ENCODE measurements at regions not wholly inside any gene's neighbourhood (a gene's known extent, or its start where the extent isn't known, plus 50 kb on each side); places are given as distances from the start of the nearest gene placed in this dataset.
A peak's percentile ranks its signal among the peaks of the same experiment; 100 is the strongest.
"Not testable (repeated sequence)": the region's sequence is repeated elsewhere in the genome, so short reads cannot be mapped to it uniquely, and the experiment has no call there.

DNA sequence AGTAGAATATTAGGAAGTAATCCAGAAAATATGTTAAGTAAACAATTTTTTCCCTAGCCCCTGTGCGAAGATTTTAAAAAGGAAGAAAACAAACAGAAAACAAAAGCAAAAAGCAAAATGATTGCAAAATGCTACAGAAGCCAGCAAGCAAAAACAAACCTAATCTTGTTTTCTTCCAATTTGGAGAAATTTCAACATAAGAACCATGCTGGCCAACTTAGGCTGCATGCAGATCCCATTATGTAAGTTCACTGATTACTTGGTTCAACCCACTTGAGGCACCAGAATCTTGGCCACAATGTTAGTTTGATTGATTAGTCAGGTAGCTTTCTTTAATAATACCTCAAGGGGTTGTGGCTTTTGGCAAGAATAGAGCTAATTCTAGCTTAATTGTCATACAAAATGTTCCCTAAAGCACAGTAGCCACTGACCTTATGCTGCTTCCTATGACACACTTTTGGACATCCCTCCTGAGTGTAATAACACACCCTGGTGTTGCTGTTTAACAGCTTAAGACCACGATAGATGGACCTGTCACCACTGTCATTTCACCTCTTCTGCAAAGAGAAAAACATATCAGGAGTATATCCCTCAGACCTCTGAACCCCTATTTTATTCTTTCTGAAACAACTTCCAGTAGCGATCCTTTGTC lies 2342.1 kb downstream of the PCDH7 start:
- DNase-seq: no peak

DNA sequence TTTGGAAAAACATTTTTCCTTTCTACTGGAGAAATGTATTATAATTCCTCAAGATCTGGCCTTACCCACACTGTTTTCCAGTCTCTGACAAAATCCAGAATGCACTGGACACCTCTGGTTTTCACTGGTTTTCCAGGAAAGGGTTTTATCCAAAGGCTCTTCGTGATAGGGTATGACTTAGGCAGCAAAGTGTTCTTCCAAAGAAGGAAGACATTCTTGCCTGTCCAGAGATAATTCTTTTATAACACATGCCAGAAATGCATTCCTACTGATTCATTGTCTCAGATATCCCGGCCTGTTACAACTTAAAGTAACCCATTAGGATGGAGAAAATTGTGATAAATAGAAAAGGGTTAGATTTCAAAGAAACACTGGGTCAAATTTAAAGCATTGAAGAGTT lies 2343.1 kb downstream of the PCDH7 start:
- peak; percentile 71 for DNase-seq

DNA sequence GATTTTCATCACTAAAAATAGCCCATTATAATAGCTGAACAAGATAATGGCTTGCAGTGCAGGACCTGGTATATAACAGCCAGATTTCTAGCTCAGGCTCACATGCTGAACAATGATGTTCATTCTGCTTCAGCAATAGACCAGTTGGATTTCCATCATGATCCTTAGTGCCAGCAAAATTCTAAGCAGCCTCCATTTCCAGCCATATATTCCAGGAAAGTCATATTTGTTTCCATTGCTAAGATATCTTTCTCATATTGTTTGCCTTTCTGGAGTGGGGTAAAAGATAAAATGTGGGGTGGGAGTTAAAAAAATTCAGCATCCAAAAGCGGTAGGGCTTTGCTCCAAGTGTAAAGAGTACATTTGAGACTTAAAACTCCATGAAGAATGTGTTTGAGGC lies 2344.1 kb downstream of the PCDH7 start:
- DNase-seq: no peak

DNA sequence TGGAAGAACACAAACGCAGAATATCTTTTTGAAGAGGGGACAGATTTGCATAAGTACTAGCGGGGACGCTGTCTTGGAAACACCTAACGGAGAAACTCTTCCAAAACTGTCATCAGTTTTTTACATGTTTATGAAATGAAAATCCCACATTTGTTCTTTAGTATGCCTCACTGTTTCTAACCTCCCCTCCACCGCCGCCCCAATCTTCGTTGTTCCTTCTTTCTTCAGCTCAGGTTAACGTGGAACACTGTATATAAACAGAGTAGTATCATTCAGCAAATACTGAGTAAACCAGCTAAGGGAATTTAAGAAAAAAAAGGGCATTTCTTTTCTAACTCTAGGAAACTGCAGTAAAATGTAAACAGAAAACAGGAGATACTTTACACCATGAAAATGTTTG lies 2345.6 kb downstream of the PCDH7 start:
- no peak for DNase-seq

DNA sequence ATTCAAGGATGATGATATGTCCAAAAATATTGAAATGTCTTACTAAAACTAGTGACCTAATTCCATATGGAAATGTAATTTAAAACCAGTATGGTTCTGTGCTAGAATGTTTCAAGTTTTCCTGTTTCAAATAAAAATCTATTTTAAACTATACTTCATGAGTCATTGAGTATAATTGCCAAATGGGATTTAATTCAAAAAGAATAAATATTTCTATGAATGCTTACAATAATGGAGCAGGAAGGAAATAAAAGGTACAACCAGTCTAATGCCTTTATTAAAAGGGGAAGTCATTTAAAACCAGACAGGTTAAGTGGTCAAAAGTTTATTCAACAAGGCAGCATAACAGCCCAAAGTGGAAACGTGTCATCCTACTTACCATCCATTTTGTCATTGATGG lies 2347.1 kb downstream of the PCDH7 start:
- DNase-seq: no peak

DNA sequence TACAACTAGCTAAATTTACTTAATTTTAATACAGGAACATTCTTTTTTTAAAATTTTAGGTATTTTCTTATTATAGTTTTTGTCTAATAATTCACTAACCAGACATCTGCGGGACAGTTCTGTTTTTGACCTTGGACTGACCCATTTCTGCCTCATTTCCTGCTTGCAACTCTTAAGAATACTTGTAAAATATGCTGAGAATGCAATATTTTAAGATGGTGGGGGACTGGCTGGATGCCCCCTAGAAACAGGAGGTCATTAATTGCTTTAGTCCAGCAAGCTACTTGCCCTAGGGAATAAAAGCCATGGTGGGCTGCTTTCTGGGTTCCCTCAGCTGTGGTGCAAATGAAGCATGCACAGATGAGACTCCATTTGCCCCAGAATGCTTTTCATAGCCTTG lies 2348.4 kb downstream of the PCDH7 start:
- no peak for DNase-seq

DNA sequence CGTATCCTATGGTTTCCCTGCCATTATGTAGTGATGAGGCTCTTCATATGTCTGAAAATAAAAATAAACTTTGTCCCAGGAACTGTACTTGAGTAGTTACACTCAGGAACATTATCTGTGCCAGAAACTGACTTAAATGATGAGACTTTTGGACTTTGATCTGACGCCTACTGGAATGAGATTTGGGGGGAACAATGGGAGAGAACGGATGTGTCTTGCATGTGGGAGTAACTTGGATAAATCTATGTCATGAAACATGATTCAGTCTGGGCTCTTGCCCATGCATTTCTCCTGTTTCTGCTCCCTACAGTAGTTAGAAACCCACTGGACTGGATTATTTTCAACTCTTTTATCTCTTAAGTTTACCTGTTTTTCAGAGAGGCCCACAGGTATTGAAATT lies 2351.4 kb downstream of the PCDH7 start:
- DNase-seq: peak; percentile 60

DNA sequence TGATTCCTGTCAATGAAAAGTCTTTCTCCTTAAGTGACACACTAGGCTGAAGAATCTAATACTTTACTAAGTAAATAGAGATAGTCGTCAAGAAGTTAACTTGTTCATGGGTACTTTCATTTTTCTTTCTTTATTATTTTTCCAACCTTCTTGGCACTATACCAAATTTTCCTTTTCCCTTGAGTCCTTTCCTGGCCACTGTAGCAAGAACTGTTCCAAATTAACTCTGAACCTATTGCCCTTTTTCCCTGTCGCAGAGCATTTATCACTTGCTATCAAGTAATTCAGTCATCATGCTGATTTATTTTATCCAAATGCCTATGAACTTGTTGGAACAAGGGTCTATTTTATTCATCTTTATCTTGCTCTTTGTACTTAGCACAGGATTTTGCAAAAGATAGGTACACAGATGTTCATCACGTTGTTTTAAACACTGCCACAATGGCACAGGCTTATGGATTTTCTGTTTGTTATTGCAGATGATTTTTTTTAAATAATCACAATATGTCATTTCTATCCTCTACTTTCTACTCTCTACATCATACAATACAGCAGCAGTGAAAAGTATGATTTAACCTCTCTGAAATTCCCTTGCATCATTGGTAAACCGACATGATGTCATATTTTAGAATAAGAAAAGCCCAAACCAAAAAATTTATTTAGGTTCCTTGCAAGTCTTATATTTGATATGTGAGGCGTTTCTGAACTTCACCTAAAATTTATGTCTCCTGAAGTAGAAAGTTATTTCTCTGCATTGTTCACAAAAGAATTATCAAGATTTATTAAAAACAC lies 2352.3 kb downstream of the PCDH7 start:
- DNase-seq: peak; percentile 16

DNA sequence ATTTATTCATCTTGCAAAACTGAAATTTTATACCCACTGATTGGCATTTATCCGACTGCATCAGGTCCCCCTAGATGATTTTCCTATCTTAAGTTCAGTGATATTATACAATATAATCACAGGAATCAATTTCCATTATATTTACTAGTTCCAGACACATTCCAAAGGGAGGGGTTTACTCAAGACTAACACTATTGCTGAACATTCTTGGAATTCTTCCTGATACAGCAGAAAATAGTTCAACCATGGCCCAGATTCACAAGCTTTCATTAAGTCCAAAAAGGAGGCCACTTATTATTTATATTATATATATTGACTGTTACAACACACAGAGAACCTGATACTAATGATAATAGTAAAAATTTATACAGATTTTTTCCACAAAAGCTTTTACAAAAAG lies 2353.6 kb downstream of the PCDH7 start:
- DNase-seq: peak; percentile 68

DNA sequence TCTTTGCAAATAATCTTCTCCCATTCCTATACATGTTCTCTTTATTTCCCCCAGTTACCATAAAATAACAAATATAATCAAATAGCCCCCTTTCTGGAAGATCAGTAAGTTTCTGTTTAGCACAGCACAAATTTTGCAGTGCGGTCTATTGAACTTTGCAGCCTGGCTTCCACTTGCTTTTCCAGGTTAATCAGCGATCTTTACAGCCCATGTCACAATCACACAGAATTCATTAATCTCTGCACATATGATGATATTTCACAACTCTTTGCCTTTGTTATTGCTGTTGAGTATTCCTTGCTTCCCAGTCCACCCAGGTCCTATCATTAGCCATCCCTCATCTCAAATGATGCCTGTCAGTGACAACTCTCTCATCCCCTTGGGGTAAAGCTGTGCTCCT lies 2358.0 kb downstream of the PCDH7 start:
- DNase-seq: no peak

DNA sequence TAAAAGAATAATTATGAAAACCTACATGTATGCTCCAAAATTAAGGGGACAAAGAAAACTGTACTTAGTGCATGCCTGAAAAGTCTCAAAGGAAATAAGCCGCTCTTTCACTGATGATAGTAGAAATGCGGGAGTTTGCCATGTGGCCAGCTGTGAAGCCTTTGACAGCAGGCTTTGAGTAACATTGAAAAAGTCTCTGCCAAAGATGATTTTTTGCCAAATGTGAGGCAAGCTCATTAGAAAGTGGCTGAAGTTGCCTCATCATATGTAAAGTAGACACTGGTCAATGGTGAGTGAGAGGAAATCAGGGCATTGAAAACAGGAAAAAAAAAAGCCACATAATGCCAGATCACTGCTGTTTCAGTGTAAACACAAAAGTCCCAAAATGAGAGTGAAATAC lies 2360.1 kb downstream of the PCDH7 start:
- no peak for DNase-seq

DNA sequence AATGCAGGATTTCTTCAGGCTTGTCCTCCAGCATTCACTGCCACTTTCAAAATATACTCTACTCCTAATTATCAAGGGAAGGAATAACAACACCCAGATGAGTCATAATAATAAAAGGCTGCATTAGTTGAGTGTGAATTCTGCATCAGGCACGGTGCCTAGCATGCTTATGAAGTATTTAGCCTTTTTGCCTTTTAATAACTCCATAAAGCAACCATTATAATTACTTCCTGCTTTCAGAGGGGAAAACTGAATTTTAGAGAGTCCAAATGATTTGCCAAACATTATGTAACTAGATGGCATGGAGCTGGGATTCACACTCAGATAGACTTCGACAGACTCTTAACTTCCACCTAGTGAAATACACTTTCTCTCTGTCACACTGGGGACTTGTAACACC lies 2365.5 kb downstream of the PCDH7 start:
- DNase-seq: no peak

DNA sequence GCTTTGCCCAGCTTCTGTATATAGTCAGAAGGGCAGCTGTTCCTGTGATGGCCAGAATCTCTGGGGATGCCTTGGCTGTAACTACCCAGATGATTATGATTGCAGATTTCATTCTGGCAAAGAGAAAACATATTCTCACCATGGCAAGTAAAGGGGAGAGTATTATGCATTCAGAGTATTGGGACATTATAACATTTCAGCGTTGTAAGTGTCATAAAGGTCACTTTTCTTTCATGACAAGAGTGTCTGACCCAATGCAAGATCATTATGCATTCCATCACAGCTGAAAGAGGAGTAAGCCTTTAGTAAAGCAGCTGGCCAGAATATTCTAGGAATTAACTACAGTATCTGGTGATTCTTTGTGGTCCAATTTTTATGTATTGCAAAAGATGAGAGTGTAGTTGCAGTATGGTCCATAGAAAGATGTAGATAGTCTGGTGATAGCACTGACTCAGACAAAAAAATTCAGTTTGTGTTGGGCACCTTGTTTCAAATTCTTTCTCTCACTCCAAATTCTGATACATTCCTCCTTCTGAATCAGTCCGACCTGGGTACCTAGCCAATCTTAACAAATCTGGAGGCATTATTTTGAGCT lies 2366.3 kb downstream of the PCDH7 start:
- DNase-seq: no peak

DNA sequence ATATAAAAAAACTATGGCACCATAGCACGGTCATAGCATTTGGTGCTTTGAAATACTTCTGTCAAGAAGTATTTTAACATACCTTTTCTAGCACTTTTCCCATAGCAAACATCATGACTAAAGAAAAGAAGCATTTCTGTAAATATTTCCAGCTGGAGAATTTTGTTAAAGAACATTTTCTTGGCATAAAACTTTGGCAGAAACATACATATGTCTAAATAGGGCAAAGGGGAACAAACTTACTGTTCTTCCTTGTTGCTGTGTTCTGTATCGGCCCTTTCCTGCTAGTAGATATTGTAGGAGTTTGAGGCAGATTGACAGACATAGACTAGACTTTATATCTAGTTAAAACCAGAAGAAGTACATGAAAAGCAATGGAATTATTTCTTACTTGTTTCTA lies 2368.5 kb downstream of the PCDH7 start:
- DNase-seq: no peak

DNA sequence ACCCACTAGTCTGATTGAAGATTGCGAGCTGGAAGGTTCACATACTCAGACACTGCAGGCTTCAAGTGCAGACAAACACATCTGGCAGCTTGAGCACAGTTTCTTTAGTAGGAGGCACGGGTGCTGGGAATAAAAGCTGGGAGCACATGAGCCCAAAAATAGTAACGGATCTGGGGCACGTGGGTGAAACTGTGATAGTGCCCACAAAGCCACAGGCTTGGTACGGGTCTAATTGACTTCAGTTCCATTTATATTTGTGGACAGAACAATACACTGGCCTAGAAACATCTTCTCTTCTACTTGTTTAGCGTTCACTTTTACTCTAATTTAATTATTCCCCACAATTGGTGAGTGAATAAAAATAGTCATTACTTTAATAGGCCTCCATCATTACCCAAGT lies 2370.7 kb downstream of the PCDH7 start:
- no peak for DNase-seq

DNA sequence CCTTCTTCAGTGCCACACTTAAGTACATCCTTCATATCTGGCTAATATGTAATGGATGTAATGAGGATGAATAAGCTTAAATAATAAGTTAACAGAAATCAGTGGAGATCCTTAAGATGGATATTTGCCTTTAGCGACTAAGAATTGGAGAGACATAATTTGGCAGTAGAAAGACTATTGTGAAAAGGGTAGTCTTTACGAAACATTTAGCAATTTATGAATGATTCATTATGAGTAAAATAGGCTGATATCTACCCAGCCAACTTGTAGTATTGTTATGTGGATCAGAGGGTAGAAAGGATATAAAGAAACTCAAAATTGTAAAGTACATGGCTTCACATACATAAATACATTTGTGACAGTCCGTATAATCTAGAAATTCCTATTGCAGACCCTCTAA lies 2371.8 kb downstream of the PCDH7 start:
- no peak for DNase-seq

DNA sequence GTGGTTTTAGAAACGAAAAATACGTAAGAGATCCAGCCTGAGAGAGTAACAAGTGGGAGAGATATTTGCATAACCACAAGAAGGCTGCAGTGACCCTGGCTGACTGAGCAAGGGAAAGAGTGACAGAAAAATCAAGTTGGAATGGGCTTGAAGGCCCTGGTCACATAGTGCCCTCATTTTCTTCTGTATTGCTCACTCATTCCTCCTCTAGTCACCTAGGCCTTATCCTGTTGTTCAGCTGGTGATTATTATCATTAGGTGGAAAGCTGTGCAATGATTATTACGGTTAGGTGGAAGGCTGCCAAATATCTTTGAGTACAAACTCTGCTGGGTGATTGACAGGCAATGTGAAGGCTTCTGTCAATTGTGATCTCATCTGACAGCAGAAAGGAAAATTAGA lies 2384.1 kb downstream of the PCDH7 start:
- peak; percentile 7 for DNase-seq

DNA sequence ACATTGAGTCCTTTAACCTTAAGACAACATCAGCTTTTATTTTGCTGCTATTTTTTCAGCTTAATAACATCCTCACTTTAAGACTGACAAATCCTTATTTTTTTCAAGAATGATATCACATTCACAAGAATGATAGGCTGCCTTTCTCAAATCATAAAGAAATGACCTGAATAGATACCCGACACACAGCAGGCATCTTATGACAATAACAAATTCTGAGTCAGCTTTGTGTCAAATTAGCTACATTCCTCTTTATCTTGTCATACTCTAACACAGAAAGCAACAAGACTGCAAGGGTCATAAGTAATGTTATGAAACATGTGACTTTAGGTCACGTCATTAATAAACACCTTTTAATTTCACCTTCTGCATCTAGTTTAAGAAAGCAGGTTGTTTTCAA lies 2387.6 kb downstream of the PCDH7 start:
- no peak for DNase-seq

DNA sequence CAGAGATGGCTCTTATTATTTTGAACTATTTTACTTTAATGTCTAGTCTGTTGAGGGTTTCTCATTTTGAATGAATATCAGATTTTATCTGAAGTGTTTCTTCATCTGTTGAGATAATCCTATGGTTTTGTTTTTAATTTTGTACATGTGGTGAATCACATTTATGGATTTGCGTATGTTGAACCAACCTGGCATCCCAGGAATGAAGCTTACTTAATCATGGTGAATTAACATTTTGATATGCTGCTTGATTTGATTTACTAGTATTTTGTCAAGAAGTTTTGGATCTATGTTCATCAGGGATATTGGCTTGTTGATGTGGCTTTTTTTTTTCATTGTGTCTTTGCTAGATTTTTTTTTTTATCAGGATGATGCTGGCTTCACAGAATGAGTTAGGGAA lies 2390.9 kb downstream of the PCDH7 start:
- no peak for DNase-seq

DNA sequence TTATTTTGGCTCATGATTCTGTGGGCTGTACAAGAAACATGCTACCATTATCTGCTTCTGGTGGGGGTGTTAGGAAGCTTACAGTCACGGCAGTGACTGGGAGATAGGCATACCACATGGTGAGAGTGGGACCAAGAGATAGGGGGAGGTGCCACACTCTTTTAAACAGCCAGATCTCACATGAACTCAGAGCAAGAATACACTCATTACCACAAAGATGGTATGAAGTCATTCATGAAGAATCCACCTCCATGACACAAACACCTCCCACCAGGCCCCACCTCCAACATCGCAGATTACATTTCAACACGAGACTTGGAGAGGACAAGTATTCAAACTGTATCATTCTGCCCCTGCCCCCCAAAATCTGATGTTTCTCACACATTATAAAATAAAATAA lies 2396.7 kb downstream of the PCDH7 start:
- DNase-seq: no peak

DNA sequence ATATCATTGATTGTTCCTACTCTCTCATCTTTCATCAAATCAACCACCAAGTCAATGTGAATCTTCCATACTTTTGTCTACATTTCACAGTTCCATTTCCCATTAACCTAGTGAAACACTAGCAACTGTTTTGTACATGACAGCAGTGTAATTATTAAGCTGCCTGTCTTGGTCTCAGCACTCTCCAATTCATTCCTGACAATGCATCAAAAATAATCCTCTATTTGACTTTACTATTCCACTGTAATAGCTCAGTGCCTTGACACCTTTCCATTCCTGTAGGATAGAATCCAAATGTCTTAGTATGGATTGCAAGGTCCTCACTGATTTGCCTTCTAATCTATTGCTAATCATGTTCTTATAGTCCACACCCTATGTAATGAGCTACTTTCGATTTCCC lies 2405.8 kb downstream of the PCDH7 start:
- DNase-seq: no peak

DNA sequence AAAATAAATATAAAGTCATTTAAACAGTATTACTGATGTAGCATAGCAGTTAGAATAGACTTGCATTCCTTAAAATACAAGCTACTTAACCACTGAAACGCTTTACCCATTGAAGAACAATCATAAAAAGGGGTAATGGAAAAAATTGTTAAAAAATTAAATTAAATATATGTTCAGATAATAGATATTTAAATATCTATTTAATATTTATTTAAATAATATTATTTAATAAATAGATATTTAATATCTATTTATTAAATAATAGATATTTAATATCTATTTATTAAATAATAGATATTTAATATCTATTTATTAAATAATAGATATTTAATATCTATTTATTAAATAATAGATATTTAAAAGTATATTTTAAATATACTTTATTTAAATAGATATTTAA lies 2410.5 kb downstream of the PCDH7 start:
- DNase-seq: not testable (repeated sequence)

DNA sequence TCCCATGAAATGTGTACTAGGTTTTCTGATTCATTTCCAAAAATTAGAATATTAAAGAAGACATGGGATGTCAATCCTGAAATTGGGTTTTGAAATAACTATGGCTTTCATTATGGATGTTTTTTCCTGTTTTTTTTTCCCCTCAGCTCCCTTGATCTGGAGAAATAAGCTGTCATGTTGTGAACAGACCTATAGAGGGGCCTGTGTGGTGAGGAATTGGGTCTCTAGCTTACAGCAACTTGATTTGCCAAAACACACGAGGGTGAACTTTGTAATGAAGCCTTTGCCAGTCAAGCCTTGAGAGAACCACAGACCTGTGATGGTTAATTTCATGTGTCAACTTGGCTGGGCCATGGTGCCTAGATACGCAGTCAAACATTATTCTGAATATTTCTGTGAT lies 2413.6 kb downstream of the PCDH7 start:
- DNase-seq: no peak

DNA sequence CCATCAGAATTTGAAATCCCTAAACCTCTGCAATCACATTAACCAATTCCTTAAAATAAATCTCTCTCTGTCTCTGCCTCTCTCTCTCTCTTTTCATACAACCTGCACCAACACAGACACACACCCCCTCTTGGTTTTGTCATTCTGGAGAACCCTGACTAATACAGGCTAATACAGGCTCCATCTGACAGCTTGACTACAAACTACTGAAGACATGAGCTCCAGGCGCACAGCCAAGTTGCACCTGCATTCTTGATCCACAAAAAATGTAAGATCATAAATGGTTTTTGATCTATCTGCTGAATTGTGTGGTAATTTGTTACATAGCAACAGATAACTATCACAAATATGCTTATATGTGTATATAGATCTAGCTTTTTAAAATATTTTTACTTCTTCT lies 2414.2 kb downstream of the PCDH7 start:
- DNase-seq: no peak
